PC-9 (cell line): ENCODE measurements at regions not wholly inside any gene's neighbourhood (a gene's known extent, or its start where the extent isn't known, plus 50 kb on each side); places are given as distances from the start of the nearest gene placed in this dataset.
A peak's percentile ranks its signal among the peaks of the same experiment; 100 is the strongest.

Experiments
- BruUV-seq: library from RNA; stranded (reverse); fragments of 400-500 nt; replicated peaks from 2 replicates; lab custom pipeline; 2021; lab: Mats Ljungman, UMichigan
- CTCF ChIA-PET: fragments of 300-600 bp; sonication (Branson Sonifier 250); formaldehyde crosslinking; loops from one replicate; lab custom pipeline; 2022; ENCODE audit warnings: antibody characterized with exemption; lab: Charles Lee
- POLR2A ChIA-PET: fragments of 300-600 bp; sonication (Branson Sonifier 250); formaldehyde crosslinking; loops from one replicate; lab custom pipeline; 2022; ENCODE audit warnings: antibody characterized with exemption; ENCODE audit not compliant: unreplicated experiment; lab: Charles Lee
- DNase-seq, 2 experiments: peaks; one replicate each; pipeline versions ENCODE4 v3.0.0 to v3.0.0-alpha.2; 2015 to 2022; ENCODE audit warnings: mixed read lengths in 1 of 2
- H2AFZ ChIP-seq: fragments of 200-600 bp; sonication (generic); 2 replicates; pipeline ENCODE4 v1.8.1; 2017; ENCODE audit warnings: antibody characterized with exemption
- H3F3A ChIP-seq: fragments of 200-600 bp; sonication (generic); 2 replicates; pipeline ENCODE4 v1.8.1; 2017; ENCODE audit warnings: antibody characterized with exemption, mild to moderate bottlenecking, low read depth; ENCODE audit not compliant: insufficient read depth
- H3K27ac ChIP-seq: fragments of 200-600 bp; sonication (generic); 2 replicates; pipeline ENCODE4 v1.6.1; 2016; ENCODE audit warnings: mixed run types
- H3K27me3 ChIP-seq: fragments of 200-600 bp; sonication (generic); 2 replicates; pipeline ENCODE4 v1.6.1; 2016; ENCODE audit warnings: low read depth, mixed run types; ENCODE audit not compliant: insufficient read depth
- H3K36me3 ChIP-seq: fragments of 200-600 bp; sonication (generic); 2 replicates; pipeline ENCODE4 v1.6.1; 2016; ENCODE audit warnings: low read depth, mixed run types
- H3K4me1 ChIP-seq: fragments of 200-600 bp; sonication (generic); replicated peaks from 2 replicates; pipeline ENCODE4 v1.6.1; 2016; ENCODE audit warnings: mixed run types; ENCODE audit not compliant: insufficient read depth
- H3K4me2 ChIP-seq: fragments of 200-600 bp; sonication (generic); 2 replicates; pipeline ENCODE4 v1.6.1; 2017; ENCODE audit warnings: mixed run types
- H3K4me3 ChIP-seq: fragments of 200-600 bp; sonication (generic); 2 replicates; pipeline ENCODE4 v1.6.1; 2016; ENCODE audit warnings: mixed run types
- H3K79me2 ChIP-seq: fragments of 200-600 bp; sonication (generic); 2 replicates; pipeline ENCODE4 v1.6.1; 2017; ENCODE audit warnings: low read depth, mixed run types
- H3K9me2 ChIP-seq: fragments of 200-600 bp; sonication (generic); 2 replicates; pipeline ENCODE4 v1.8.1; 2017; ENCODE audit warnings: mild to moderate bottlenecking; ENCODE audit not compliant: insufficient read depth
- H3K9me3 ChIP-seq: fragments of 200-600 bp; sonication (generic); 2 replicates; pipeline ENCODE4 v1.8.1; 2016; ENCODE audit warnings: low read depth; ENCODE audit not compliant: insufficient read depth
- H4K20me1 ChIP-seq: fragments of 200-600 bp; sonication (generic); 2 replicates; pipeline ENCODE4 v1.8.1; 2017; ENCODE audit not compliant: insufficient read depth
- EZH2 ChIP-seq: fragments of 200-600 bp; sonication (generic); IDR thresholded peaks from 2 replicates; pipeline ENCODE4 v1.8.0; 2017; ENCODE audit warnings: antibody characterized with exemption, low read depth
- intact Hi-C: fragments of 100-400 bp; cut with micrococcal nuclease; formaldehyde crosslinking; loops from one replicate; pipeline ENCODE4 v1.10.0; 2022; ENCODE audit not compliant: unreplicated experiment
- TF ChIP-seq, protein P1 (sequence below): fragments of 200-600 bp; sonication (generic); conservative IDR thresholded peaks from 2 replicates; pipeline ENCODE4 v1.6.1; 2017; ENCODE audit warnings: mixed run types, antibody characterized with exemption, mild to moderate bottlenecking, moderate library complexity

DNA sequence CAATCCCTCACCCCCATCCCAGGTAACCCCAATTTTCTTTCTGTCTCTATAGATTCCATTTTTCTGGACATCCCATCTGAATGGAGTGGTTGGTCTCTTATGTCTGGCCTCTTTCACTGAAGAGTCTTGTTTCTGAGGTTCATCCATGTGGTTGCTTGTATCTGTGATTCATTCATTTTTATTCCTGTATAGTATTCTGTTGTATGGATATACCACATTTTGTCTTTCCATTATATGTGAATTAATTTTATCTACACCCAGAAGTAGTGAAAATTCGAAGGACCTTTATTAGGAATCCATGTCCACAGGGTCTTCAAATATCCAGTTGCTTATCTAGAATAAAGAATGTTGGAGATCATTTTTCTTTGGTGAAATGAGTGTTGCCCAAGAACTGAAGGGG lies 207.6 kb upstream of the MSX2 start:
- DNase-seq, result no peak
- Histone ChIP-seq H3K36me3 (no peaks in the 10 kb centered on the region), H3K9me2 (no peaks in the 10 kb centered on the region), H3F3A (no peaks in the 10 kb centered on the region), H3K27me3 (peaks cover 52% of the 10 kb centered on the region), H3K27ac (no peak overlapping the region), H3K4me2 (no peak overlapping the region), H4K20me1 (no peaks in the 10 kb centered on the region), H3K4me3 (no peak overlapping the region), H3K9me3 (no peaks in the 10 kb centered on the region), H2AFZ (no peak overlapping the region), H3K79me2 (no peaks in the 10 kb centered on the region), H3K4me1 (0 out of 2 replicates have a peak, but pooled peaks cover 5% of the 10 kb centered on the region)
- no TSS peak for BruUV-seq
- ChIA-PET CTCF (no interaction called here), POLR2A (no interaction called here)
- intact Hi-C loops, result no loop called here
- no peak for TF ChIP-seq EZH2
- TF ChIP-seq, protein P1, sequence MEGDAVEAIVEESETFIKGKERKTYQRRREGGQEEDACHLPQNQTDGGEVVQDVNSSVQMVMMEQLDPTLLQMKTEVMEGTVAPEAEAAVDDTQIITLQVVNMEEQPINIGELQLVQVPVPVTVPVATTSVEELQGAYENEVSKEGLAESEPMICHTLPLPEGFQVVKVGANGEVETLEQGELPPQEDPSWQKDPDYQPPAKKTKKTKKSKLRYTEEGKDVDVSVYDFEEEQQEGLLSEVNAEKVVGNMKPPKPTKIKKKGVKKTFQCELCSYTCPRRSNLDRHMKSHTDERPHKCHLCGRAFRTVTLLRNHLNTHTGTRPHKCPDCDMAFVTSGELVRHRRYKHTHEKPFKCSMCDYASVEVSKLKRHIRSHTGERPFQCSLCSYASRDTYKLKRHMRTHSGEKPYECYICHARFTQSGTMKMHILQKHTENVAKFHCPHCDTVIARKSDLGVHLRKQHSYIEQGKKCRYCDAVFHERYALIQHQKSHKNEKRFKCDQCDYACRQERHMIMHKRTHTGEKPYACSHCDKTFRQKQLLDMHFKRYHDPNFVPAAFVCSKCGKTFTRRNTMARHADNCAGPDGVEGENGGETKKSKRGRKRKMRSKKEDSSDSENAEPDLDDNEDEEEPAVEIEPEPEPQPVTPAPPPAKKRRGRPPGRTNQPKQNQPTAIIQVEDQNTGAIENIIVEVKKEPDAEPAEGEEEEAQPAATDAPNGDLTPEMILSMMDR, result no peak

DNA sequence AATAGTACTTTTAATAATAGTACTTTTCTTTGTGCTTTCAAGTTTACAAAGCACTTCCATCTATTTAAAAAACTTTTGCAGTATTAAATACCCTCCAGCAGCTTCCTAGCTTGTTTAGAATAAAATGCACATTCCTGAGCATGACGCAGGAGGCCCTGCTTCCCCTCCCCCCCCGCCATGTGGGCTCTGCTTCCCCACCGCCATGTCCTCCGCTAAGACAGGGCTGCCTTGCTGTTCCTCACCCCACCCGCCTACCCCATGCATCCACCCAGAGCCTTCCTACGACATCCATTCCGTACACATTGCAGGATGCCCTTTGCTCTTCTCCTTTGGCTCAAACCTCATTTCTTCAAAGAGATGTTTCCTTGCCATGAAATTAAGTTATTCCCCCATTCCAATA lies 205.9 kb upstream of the MSX2 start:
- TF ChIP-seq, protein P1, result no peak
- TF ChIP-seq EZH2, result no peak

DNA sequence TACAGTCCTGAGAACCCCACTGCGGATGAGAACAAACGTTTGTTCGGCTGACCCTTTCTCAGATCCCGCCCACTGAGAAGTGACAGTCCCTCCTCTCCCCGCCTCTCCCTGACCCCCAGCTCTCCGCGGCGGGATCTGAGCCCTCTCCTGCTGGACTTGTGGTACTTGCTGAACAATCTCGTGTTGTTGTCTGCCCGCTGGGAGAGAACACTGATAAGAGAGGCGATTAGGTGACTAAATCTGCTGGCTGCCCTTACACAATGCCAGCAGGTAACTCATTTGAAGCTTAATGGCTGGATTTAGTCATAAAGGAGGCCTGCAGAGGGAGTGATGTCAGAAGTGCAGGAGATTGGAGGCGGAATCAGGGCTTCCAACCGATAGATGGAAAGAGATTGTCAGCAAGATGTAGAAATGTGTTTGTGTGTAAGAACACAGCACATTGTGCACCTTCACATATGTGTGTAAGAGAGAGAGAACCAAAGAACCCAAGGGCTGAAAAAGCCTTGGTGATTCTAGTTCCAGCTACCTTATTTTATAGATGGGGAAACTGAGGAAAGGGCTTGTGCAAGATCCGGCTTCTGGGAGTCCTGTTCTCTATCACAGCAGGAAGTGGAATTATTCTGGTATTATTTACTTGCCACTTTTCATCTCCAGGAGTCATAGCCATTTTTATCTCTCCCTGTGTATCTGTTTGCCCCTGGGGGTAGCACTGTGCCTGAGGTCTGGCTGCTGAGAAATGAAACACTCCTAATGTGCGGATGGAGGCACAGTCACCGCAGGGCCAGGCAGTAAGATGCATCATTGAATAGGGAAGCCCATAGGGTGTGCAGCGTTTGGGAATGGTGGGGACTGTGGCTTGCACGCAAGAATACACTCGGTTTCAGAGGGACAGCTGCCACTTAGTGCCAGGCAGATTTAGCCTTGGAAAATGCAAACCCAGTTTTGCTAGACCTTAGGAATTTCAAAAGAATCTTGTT lies 203.7 kb upstream of the MSX2 start:
- peak overlapping the region; percentile 28; the same call in 1 of the 2 replicates for H3K4me2 ChIP-seq
- H3F3A ChIP-seq, result no peaks in the 10 kb centered on the region
- BruUV-seq, result no TSS peak
- no peaks in the 10 kb centered on the region for H3K36me3 ChIP-seq
- 0 out of 2 replicates have a peak, but pooled peaks cover 5% of the 10 kb centered on the region for H3K4me1 ChIP-seq
- no peak for TF ChIP-seq EZH2
- TF ChIP-seq, protein P1, result no peak
- no peak overlapping the region for H3K4me3 ChIP-seq
- no peak overlapping the region for H2AFZ ChIP-seq
- no peak overlapping the region for H3K27ac ChIP-seq
- no peaks in the 10 kb centered on the region for H4K20me1 ChIP-seq
- ChIA-PET POLR2A (no interaction called here), CTCF (no interaction called here)
- no peaks in the 10 kb centered on the region for H3K9me3 ChIP-seq
- peaks cover 22% of the 10 kb centered on the region; the same call in 1 of the 2 replicates for H3K27me3 ChIP-seq
- intact Hi-C loops, result no loop called here
- DNase-seq, result peak; percentile 44 to 80
- H3K9me2 ChIP-seq, result no peaks in the 10 kb centered on the region
- no peaks in the 10 kb centered on the region for H3K79me2 ChIP-seq

More for the DNA sequence above, 205.9 kb upstream of the MSX2 start:
- no peak for DNase-seq
- Histone ChIP-seq H3K4me3 (no peak overlapping the region), H3K27me3 (peaks cover 42% of the 10 kb centered on the region), H3K9me2 (no peaks in the 10 kb centered on the region), H3F3A (no peaks in the 10 kb centered on the region), H3K4me2 (no peak overlapping the region), H4K20me1 (no peaks in the 10 kb centered on the region), H3K27ac (no peak overlapping the region), H3K36me3 (no peaks in the 10 kb centered on the region), H2AFZ (no peak overlapping the region), H3K9me3 (no peaks in the 10 kb centered on the region), H3K4me1 (0 out of 2 replicates have a peak, but pooled peaks cover 5% of the 10 kb centered on the region), H3K79me2 (no peaks in the 10 kb centered on the region)
- no TSS peak for BruUV-seq
- intact Hi-C loops, result no loop called here
- ChIA-PET CTCF (no interaction called here), POLR2A (no interaction called here)
